Common myeloid progenitor, CD34-positive (primary cell): ENCODE measurements at regions not wholly inside any gene's neighbourhood (a gene's known extent, or its start where the extent isn't known, plus 50 kb on each side); places are given as distances from the start of the nearest gene placed in this dataset.

ENCODE experiments used
- CTCF ChIA-PET: fragments of 350-600 bp; sonication (Branson Sonifier 250); formaldehyde crosslinking; loops from one replicate; lab custom pipeline; 2021; ENCODE audit warnings: antibody characterized with exemption; lab: Charles Lee
- POLR2A ChIA-PET: fragments of 350-600 bp; sonication (Branson Sonifier 250); formaldehyde crosslinking; loops from one replicate; lab custom pipeline; 2021; ENCODE audit warnings: antibody characterized with exemption; lab: Charles Lee
- DNase-seq, 3 donors: peaks; one replicate each; pipeline versions ENCODE4 v3.0.0 to v3.0.0-alpha.2; 2013
- H3K27ac ChIP-seq, 2 experiments: 1 replicate in 1 of 2; 2 replicates in 1 of 2; pipeline ENCODE4 v1.7.0; 2013; ENCODE audit warnings: inconsistent platforms in 2 of 2, low read length in 2 of 2, mild to moderate bottlenecking in 2 of 2, low read depth in 1 of 2, moderate library complexity in 1 of 2; ENCODE audit not compliant: severe bottlenecking in 2 of 2, insufficient read depth in 1 of 2, poor library complexity in 1 of 2
- H3K27me3 ChIP-seq, 5 experiments: replicated peaks in 2 of 5; 1 replicate in 3 of 5; 2 replicates in 2 of 5; pipeline versions ENCODE4 v1.6.1 to v1.7.0; 2013; ENCODE audit warnings: low read length in 4 of 5, mild to moderate bottlenecking in 2 of 5, moderate library complexity in 2 of 5, inconsistent platforms in 1 of 5; ENCODE audit not compliant: insufficient read depth in 5 of 5, control insufficient read depth in 4 of 5
- H3K36me3 ChIP-seq, 4 experiments: 1 replicate in 2 of 4; 2 replicates in 2 of 4; pipeline versions ENCODE4 v1.6.1 to v1.7.0; 2013; ENCODE audit warnings: low read length in 3 of 4, control low read depth in 1 of 4, mild to moderate bottlenecking in 1 of 4; ENCODE audit not compliant: control insufficient read depth in 4 of 4, insufficient read depth in 4 of 4
- H3K4me1 ChIP-seq, 4 experiments: 1 replicate in 3 of 4; 2 replicates in 1 of 4; pipeline versions ENCODE4 v1.6.1 to v1.7.1; 2013; ENCODE audit warnings: low read length in 3 of 4, mild to moderate bottlenecking in 3 of 4, control low read depth in 1 of 4, inconsistent platforms in 1 of 4, moderate library complexity in 1 of 4; ENCODE audit not compliant: control insufficient read depth in 4 of 4, insufficient read depth in 4 of 4; ENCODE audit errors: control extremely low read depth in 1 of 4
- H3K4me3 ChIP-seq, 7 experiments: 1 replicate in 4 of 7; 2 replicates in 3 of 7; pipeline versions ENCODE4 v1.5.1 to v1.7.0; 2013; ENCODE audit warnings: mild to moderate bottlenecking in 7 of 7, low read length in 6 of 7, moderate library complexity in 6 of 7, inconsistent platforms in 2 of 7, low read depth in 2 of 7, control low read depth in 1 of 7; ENCODE audit not compliant: insufficient read depth in 4 of 7, control insufficient read depth in 1 of 7; ENCODE audit errors: extremely low read depth in 1 of 7
- H3K9me3 ChIP-seq, 5 experiments: 1 replicate in 4 of 5; 2 replicates in 1 of 5; pipeline versions ENCODE4 v1.6.1 to v1.7.1; 2013; ENCODE audit warnings: low read length in 4 of 5, mild to moderate bottlenecking in 2 of 5, inconsistent platforms in 1 of 5, low read depth in 1 of 5, moderate library complexity in 1 of 5; ENCODE audit not compliant: control insufficient read depth in 4 of 5, insufficient read depth in 2 of 5; ENCODE audit errors: control extremely low read depth in 1 of 5
- WGBS: methylation state at CpG from one replicate; pipeline ENCODE4 v1.1.5; 2013; ENCODE audit not compliant: insufficient coverage; 5-methylcytosine and 5-hydroxymethylcytosine counted together

- peak in 1 of 3 donors; percentile 21 for DNase-seq
- POLR2A ChIA-PET, result no interaction called here
- Histone ChIP-seq H3K27ac (no peak overlapping the region), H3K36me3 (no peaks in the 10 kb centered on the region), H3K4me1 (peaks cover 0 to 2% (median 0%) of the 10 kb centered on the region in 4 experiments), H3K9me3 (peaks cover 0 to 4% (median 0%) of the 10 kb centered on the region in 5 experiments), H3K27me3 (peaks cover 0 to 19% (median 6%) of the 10 kb centered on the region in 5 experiments), H3K4me3 (no peak overlapping the region)
- WGBS, result 62% methylated on average over 3 of the region's 3 CpGs
- CTCF ChIA-PET, result no interaction called here
These were observed 60.8 kb upstream of the SORCS2 start for GRCh38 chr4:7131498-7132031.

- Histone ChIP-seq H3K4me3 (no peak overlapping the region), H3K4me1 (peaks cover 0 to 2% (median 0%) of the 10 kb centered on the region in 4 experiments), H3K36me3 (no peaks in the 10 kb centered on the region), H3K27me3 (peaks cover 0 to 13% (median 6%) of the 10 kb centered on the region in 5 experiments), H3K27ac (no peak overlapping the region), H3K9me3 (peaks cover 0 to 4% (median 0%) of the 10 kb centered on the region in 5 experiments)
- ChIA-PET POLR2A (interaction anchor here (0.6 kb wide), 1 partner anchor 88 kb away, joined by 3 read pairs; the partner anchor contains the start of gene TADA2B), CTCF (no interaction called here)
- 97% methylated on average over 4 of the region's 5 CpGs for WGBS
- peak in 1 of 3 donors; percentile 21 for DNase-seq
These were observed 61.6 kb upstream of the SORCS2 start for GRCh38 chr4:7130621-7131211.

- CTCF ChIA-PET, result no interaction called here
These were observed 62.2 kb upstream of the GRPEL1 start for GRCh38 chr4:7129871-7130620.

GRCh38 chr4:7128644-7129043, 60.8 kb upstream of the GRPEL1 start:
- Histone ChIP-seq H3K27me3 (peaks cover 0 to 14% (median 6%) of the 10 kb centered on the region in 5 experiments), H3K36me3 (no peaks in the 10 kb centered on the region), H3K4me1 (no peaks in the 10 kb centered on the region), H3K9me3 (peaks cover 0 to 4% (median 0%) of the 10 kb centered on the region in 5 experiments), H3K4me3 (no peak overlapping the region), H3K27ac (no peak overlapping the region)
- ChIA-PET CTCF (no interaction called here), POLR2A (interaction anchor here (0.6 kb wide), 1 partner anchor 1064 kb away, joined by 4 read pairs; no protein-coding TSS in a partner anchor)
- no peak for DNase-seq
- WGBS, result 97% methylated on average over 9 of the region's 12 CpGs

More at GRCh38 chr4:7129871-7130620, 62.2 kb upstream of the GRPEL1 start:
- no peak for DNase-seq
- H3K4me3 ChIP-seq, result no peak overlapping the region
- H3K4me1 ChIP-seq, result peaks cover 0 to under 1% (median 0%) of the 10 kb centered on the region in 4 experiments
- H3K9me3 ChIP-seq, result peaks cover 0 to 4% (median 0%) of the 10 kb centered on the region in 5 experiments
- H3K27me3 ChIP-seq, result peaks cover 0 to 10% (median 6%) of the 10 kb centered on the region in 5 experiments
- no peaks in the 10 kb centered on the region for H3K36me3 ChIP-seq
- H3K27ac ChIP-seq, result no peak overlapping the region
- POLR2A ChIA-PET, result interaction anchor here (0.6 kb wide), 1 partner anchor 87 kb away, joined by 3 read pairs; the partner anchor contains the start of gene TADA2B
- 82% methylated on average over 28 of the region's 28 CpGs for WGBS

- POLR2A ChIA-PET, result interaction anchor here (0.6 kb wide), 1 partner anchor 1063 kb away, joined by 4 read pairs; no protein-coding TSS in a partner anchor
- H3K4me3 ChIP-seq, result no peak overlapping the region
- H3K27me3 ChIP-seq, result peaks cover 0 to 19% (median 6%) of the 10 kb centered on the region in 5 experiments
- whole genome bisulfite sequencing, result 88% methylated on average over 4 of the region's 8 CpGs
- CTCF ChIA-PET, result no interaction called here
- no peaks in the 10 kb centered on the region for H3K4me1 ChIP-seq
- peaks cover 0 to 4% (median 0%) of the 10 kb centered on the region in 5 experiments for H3K9me3 ChIP-seq
- no peaks in the 10 kb centered on the region for H3K36me3 ChIP-seq
- H3K27ac ChIP-seq, result no peak overlapping the region
- DNase-seq, result no peak
These were observed 60.4 kb upstream of the GRPEL1 start for GRCh38 chr4:7128234-7128633.

- CTCF ChIA-PET, result no interaction called here
These were observed 59.7 kb upstream of the GRPEL1 start for GRCh38 chr4:7127576-7127975.

More at GRCh38 chr4:7127576-7127975, 59.7 kb upstream of the GRPEL1 start:
- Histone ChIP-seq H3K36me3 (no peaks in the 10 kb centered on the region), H3K27me3 (peaks cover 0 to 24% (median 6%) of the 10 kb centered on the region in 5 experiments), H3K4me1 (no peaks in the 10 kb centered on the region), H3K4me3 (no peak overlapping the region), H3K27ac (no peak overlapping the region), H3K9me3 (no peaks in the 10 kb centered on the region)
- POLR2A ChIA-PET, result no interaction called here
- DNase-seq, result no peak
- WGBS, result 82% methylated on average over 14 of the region's 18 CpGs
